Mammary epithelial cell (primary cell): ENCODE measurements at regions not wholly inside any gene's neighbourhood (a gene's known extent, or its start where the extent isn't known, plus 50 kb on each side); places are given as distances from the start of the nearest gene placed in this dataset.

Source experiments
- EZH2 ChIP-seq: IDR thresholded peaks from 2 replicates; pipeline ENCODE4 v1.6.1; 2012; ENCODE audit warnings: low read length, inconsistent platforms, borderline replicate concordance
- TF ChIP-seq, protein P1 (sequence below), 2 donors: IDR thresholded peaks in 1 of 2; conservative IDR thresholded peaks in 1 of 2; 2 replicates each; pipeline ENCODE4 v1.5.1; 2011 to 2012; ENCODE audit warnings: inconsistent platforms in 2 of 2, low read length in 2 of 2, mild to moderate bottlenecking in 2 of 2, control low read depth in 1 of 2, low read depth in 1 of 2; ENCODE audit not compliant: insufficient read depth in 1 of 2; ENCODE audit errors: extremely low read depth in 1 of 2

DNA sequence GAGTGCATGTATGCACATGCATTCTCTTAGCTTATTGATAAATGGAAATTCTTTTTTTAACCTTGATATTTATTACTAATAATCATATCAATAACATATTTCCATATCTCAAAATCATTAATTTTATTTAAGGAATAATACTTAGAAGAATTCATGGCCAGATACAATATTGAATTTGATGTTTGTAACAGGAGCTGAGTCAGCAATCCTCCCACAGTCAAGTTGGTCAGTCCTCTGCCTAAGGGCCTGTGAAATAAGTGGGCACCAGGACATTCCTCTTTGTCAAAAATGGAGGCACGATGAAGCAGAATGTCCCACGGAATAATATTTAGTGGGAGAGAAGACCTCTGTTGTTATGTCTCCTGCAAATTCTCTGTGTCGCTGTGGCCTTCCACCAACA, 148.6 kb downstream of the LRRC70 start:
- TF ChIP-seq, protein P1, sequence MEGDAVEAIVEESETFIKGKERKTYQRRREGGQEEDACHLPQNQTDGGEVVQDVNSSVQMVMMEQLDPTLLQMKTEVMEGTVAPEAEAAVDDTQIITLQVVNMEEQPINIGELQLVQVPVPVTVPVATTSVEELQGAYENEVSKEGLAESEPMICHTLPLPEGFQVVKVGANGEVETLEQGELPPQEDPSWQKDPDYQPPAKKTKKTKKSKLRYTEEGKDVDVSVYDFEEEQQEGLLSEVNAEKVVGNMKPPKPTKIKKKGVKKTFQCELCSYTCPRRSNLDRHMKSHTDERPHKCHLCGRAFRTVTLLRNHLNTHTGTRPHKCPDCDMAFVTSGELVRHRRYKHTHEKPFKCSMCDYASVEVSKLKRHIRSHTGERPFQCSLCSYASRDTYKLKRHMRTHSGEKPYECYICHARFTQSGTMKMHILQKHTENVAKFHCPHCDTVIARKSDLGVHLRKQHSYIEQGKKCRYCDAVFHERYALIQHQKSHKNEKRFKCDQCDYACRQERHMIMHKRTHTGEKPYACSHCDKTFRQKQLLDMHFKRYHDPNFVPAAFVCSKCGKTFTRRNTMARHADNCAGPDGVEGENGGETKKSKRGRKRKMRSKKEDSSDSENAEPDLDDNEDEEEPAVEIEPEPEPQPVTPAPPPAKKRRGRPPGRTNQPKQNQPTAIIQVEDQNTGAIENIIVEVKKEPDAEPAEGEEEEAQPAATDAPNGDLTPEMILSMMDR (conservative IDR thresholded peaks at IDR 0.05 in 1 of 2, IDR thresholded peaks at IDR 0.05 in 1 of 2; ENCODE audit: extremely low read depth in 1 of 2, insufficient read depth in 1 of 2, low read depth in 1 of 2, low read length in 2 of 2): no peak
- no peak for TF ChIP-seq EZH2
